SU-DHL-6 (cell line): ENCODE measurements at regions not wholly inside any gene's neighbourhood (a gene's known extent, or its start where the extent isn't known, plus 50 kb on each side); places are given as distances from the start of the nearest gene placed in this dataset.

Experiments
- EZH2phosphoT487 ChIP-seq: fragments of 200-600 bp; sonication (generic), shearing (Covaris generic); conservative IDR thresholded peaks from 2 replicates; pipeline ENCODE4 v1.6.1; 2018; ENCODE audit warnings: mild to moderate bottlenecking, antibody characterized with exemption, low read length, moderate library complexity, mixed read lengths
- TF ChIP-seq, protein P1 (sequence below): fragments of 200-600 bp; sonication (generic); IDR thresholded peaks from one replicate; pipeline ENCODE4 v1.5.1; 2017; ENCODE audit warnings: antibody characterized with exemption, mild to moderate bottlenecking, low read length, moderate library complexity; ENCODE audit not compliant: insufficient read depth, poor library complexity, severe bottlenecking

- TF ChIP-seq, protein P1, sequence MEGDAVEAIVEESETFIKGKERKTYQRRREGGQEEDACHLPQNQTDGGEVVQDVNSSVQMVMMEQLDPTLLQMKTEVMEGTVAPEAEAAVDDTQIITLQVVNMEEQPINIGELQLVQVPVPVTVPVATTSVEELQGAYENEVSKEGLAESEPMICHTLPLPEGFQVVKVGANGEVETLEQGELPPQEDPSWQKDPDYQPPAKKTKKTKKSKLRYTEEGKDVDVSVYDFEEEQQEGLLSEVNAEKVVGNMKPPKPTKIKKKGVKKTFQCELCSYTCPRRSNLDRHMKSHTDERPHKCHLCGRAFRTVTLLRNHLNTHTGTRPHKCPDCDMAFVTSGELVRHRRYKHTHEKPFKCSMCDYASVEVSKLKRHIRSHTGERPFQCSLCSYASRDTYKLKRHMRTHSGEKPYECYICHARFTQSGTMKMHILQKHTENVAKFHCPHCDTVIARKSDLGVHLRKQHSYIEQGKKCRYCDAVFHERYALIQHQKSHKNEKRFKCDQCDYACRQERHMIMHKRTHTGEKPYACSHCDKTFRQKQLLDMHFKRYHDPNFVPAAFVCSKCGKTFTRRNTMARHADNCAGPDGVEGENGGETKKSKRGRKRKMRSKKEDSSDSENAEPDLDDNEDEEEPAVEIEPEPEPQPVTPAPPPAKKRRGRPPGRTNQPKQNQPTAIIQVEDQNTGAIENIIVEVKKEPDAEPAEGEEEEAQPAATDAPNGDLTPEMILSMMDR = no peak
- TF ChIP-seq EZH2phosphoT487 = no peak
Observed at GRCh38 chr7:153406486-153406872, 645.7 kb upstream of the DPP6 start.
